GM12864 (cell line): ENCODE measurements at regions not wholly inside any gene's neighbourhood (a gene's known extent, or its start where the extent isn't known, plus 50 kb on each side); places are given as distances from the start of the nearest gene placed in this dataset.
"Not testable (repeated sequence)": the region's sequence is repeated elsewhere in the genome, so short reads cannot be mapped to it uniquely, and the experiment has no call there.

Source experiments
- DNase-seq: peaks from one replicate; pipeline ENCODE4 v3.0.0-alpha.2; 2011; ENCODE audit warnings: low read depth
- H3K4me3 ChIP-seq: 2 replicates; pipeline ENCODE4 v1.5.1; 2011; ENCODE audit warnings: mild to moderate bottlenecking, low read depth, low read length, control low read depth
- CTCF ChIP-seq: IDR thresholded peaks from 2 replicates; pipeline ENCODE4 v1.5.1; 2011; ENCODE audit warnings: low read depth, mild to moderate bottlenecking, moderate library complexity, low read length, control low read depth, inconsistent platforms; ENCODE audit errors: missing control alignments

GRCh38 chr11:71131861-71132260 is 120.5 kb downstream of the SHANK2 start:
- DNase-seq = no peak
- H3K4me3 ChIP-seq = no peak overlapping the region
- no peak for TF ChIP-seq CTCF

GRCh38 chr11:71130106-71130505 is 122.3 kb downstream of the SHANK2 start:
- TF ChIP-seq CTCF = no peak
- DNase-seq = no peak
- H3K4me3 ChIP-seq = no peak overlapping the region

GRCh38 chr11:71129624-71130023 is 122.8 kb downstream of the SHANK2 start:
- no peak for DNase-seq
- H3K4me3 ChIP-seq = no peak overlapping the region
- no peak for TF ChIP-seq CTCF

GRCh38 chr11:71127806-71128205 is 124.6 kb downstream of the SHANK2 start:
- H3K4me3 ChIP-seq = no peak overlapping the region
- TF ChIP-seq CTCF = no peak
- DNase-seq = no peak

- H3K4me3 ChIP-seq, DNase-seq: not testable (repeated sequence)
Measured at GRCh38 chr11:71126401-71126800, 126.0 kb downstream of the SHANK2 start.

GRCh38 chr11:71125150-71125549 is 127.2 kb downstream of the SHANK2 start:
- TF ChIP-seq CTCF = no peak
- H3K4me3 ChIP-seq = no peak overlapping the region
- no peak for DNase-seq

GRCh38 chr11:71124127-71124526 is 128.2 kb downstream of the SHANK2 start:
- TF ChIP-seq CTCF = no peak
- no peak for DNase-seq
- H3K4me3 ChIP-seq = no peak overlapping the region

GRCh38 chr11:71120471-71120896 is 131.9 kb downstream of the SHANK2 start:
- TF ChIP-seq CTCF = peak; percentile 25
- H3K4me3 ChIP-seq = no peak overlapping the region
- DNase-seq = no peak
